Astrocyte of the cerebellum (primary cell): ENCODE measurements at regions not wholly inside any gene's neighbourhood (a gene's known extent, or its start where the extent isn't known, plus 50 kb on each side); places are given as distances from the start of the nearest gene placed in this dataset.

ENCODE experiments used
- DNase-seq: peaks from one replicate; pipeline ENCODE4 v3.0.0-alpha.2; 2011; ENCODE audit warnings: low read depth
- H3K4me3 ChIP-seq: 2 replicates; pipeline ENCODE4 v1.5.1; 2011; ENCODE audit warnings: mild to moderate bottlenecking, low read depth, low read length, moderate library complexity
- CTCF ChIP-seq: IDR thresholded peaks from 2 replicates; pipeline ENCODE4 v1.5.1; 2012; ENCODE audit warnings: low read length, low read depth, moderate library complexity, mild to moderate bottlenecking; ENCODE audit errors: missing control alignments
- in situ Hi-C: cut with HindIII; loops from 2 replicates; pipeline ENCODE4 v1.10.0; 2017; ENCODE audit warnings: low sequenced_read_pairs

- H3K4me3 ChIP-seq = no peak overlapping the region
- no peak for TF ChIP-seq CTCF
- DNase-seq = peak; percentile 71
- in situ Hi-C loops = no loop called here
Observed at GRCh38 chr13:68173111-68173510, 943.0 kb upstream of the PCDH9 start.

DNA sequence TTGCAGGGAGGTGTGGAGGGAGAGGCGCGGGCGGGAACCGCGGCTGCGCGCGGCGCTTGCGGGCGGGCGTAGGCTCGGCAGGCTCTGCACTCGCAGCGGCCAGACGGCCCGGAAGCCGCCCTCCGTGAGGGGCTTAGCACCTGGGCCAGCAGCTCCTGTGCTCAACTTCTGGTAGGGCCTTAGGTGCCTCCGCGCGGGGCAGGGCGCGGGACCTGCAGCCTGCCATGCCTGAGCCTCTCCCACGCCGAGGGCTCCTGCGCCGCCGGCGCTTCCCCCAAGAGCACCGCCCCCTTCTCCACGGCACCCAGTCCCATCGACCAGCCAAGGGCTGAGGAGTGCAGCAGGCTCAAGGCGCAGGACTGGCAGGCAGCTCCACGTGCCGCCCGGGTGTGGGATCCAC is 940.8 kb upstream of the PCDH9 start:
- H3K4me3 ChIP-seq = no peak overlapping the region
- TF ChIP-seq CTCF = no peak
- in situ Hi-C loops = no loop called here
- no peak for DNase-seq

- TF ChIP-seq CTCF = no peak
- no peak for DNase-seq
- no peak overlapping the region for H3K4me3 ChIP-seq
- in situ Hi-C loops = no loop called here
Observed at GRCh38 chr13:68168448-68168847, 938.3 kb upstream of the PCDH9 start.

- DNase-seq = no peak
- no peak for TF ChIP-seq CTCF
- no peak overlapping the region for H3K4me3 ChIP-seq
- in situ Hi-C loops = no loop called here
Observed at GRCh38 chr13:68160466-68160865, 930.3 kb upstream of the PCDH9 start.

DNA sequence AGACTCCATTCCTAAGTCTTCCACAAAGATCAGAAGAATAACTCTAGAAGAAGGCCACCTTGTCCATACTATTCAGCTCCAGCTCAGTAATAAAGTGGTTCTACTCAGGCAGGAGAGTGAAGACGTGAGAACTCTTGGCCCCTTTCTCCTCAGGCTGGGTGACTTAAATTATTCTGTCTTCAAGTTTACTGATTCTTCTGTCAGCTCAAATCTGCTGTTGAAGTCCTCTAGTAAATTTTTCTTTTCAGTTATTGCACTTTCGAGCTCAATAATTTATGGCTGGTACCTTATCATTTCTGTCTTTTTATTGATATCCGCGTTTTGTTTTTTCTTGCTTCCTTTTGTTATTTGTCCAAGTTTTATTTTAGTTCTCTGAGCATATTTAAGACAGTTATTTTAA is 922.3 kb upstream of the PCDH9 start:
- in situ Hi-C loops = no loop called here
- H3K4me3 ChIP-seq = no peak overlapping the region
- no peak for DNase-seq
- TF ChIP-seq CTCF = no peak

GRCh38 chr13:68145852-68146251 is 915.7 kb upstream of the PCDH9 start:
- no peak for TF ChIP-seq CTCF
- in situ Hi-C loops = no loop called here
- H3K4me3 ChIP-seq = no peak overlapping the region
- DNase-seq = no peak
